ENCODE measurements at regions not wholly inside any gene's neighbourhood (a gene's known extent, or its start where the extent isn't known, plus 50 kb on each side); places are given as distances from the start of the nearest gene placed in this dataset.

DNA sequence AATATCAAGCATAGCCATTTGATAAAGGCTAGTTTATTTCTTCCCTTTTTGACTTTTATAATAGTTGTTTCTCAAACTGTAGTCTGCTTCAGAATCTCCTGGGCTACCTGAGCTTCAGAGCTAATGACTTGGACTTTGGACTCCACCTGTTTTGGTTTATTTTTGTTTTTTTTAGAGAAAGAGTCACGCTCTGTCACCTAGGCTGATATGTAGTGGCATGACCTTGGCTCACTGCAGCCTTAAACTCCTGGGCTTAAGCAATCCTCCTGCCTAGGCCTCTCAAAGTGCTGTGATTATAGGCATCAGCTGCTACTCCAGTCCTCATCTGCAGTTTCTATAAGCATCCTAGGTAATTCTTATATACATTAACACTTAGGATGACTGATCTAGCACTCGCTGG is 90.5 kb downstream of the DDIT4L start:
- H3K9ac ChIP-seq (ENCODE audit: low read length): no peak overlapping the region
- DNase-seq (ENCODE audit: low read depth) (no peak), FAIRE-seq (no peak)
- no peaks in the 10 kb centered on the region for H3K9me3 ChIP-seq (ENCODE audit: insufficient read depth, low read depth, low read length)
- no peak overlapping the region for H3K27ac Mint-ChIP-seq (ENCODE audit: unreplicated experiment)
- no peaks in the 10 kb centered on the region for H4K20me1 ChIP-seq (ENCODE audit: insufficient read depth, low read length)
- H3K27ac ChIP-seq (ENCODE audit: low read depth, low read length): no peak overlapping the region
- H3K79me2 ChIP-seq (ENCODE audit: insufficient read depth, low read length): no peaks in the 10 kb centered on the region
- no peak overlapping the region for H3K4me3 ChIP-seq (ENCODE audit: insufficient read depth, low read depth, low read length)
- H3K4me2 ChIP-seq (ENCODE audit: low read length): no peak overlapping the region
- no peak overlapping the region for H2AFZ ChIP-seq (ENCODE audit: low read depth, low read length)
- peaks cover 19% of the 10 kb centered on the region for H3K4me1 Mint-ChIP-seq (ENCODE audit: low read depth, unreplicated experiment)
- no peaks in the 10 kb centered on the region for H3K4me1 ChIP-seq (ENCODE audit: insufficient read depth, low read length)
- no peaks in the 10 kb centered on the region for H3K9me3 Mint-ChIP-seq (ENCODE audit: unreplicated experiment)
- no peaks in the 10 kb centered on the region for H3K27me3 ChIP-seq (ENCODE audit: insufficient read depth, low read length)
- no peaks in the 10 kb centered on the region for H3K36me3 Mint-ChIP-seq (ENCODE audit: low read depth, unreplicated experiment)
- no peak overlapping the region for H3K4me3 Mint-ChIP-seq (ENCODE audit: unreplicated experiment)
- H3K36me3 ChIP-seq (ENCODE audit: insufficient read depth, low read length): no peaks in the 10 kb centered on the region
- no peaks in the 10 kb centered on the region for H3K27me3 Mint-ChIP-seq (ENCODE audit: low read depth, unreplicated experiment)
- TF ChIP-seq CTCF (IDR thresholded peaks at IDR 0.05; ENCODE audit: insufficient read depth, low read depth, low read length): no peak
- TF ChIP-seq EZH2 (IDR thresholded peaks at IDR 0.05; ENCODE audit: insufficient read depth, low read length): no peak

- Histone ChIP-seq H3K4me3 (ENCODE audit: insufficient read depth, low read depth, low read length) (no peak overlapping the region), H3K27me3 (ENCODE audit: insufficient read depth, low read length) (no peaks in the 10 kb centered on the region), H3K9me3 (ENCODE audit: insufficient read depth, low read depth, low read length) (no peaks in the 10 kb centered on the region), H4K20me1 (ENCODE audit: insufficient read depth, low read length) (no peaks in the 10 kb centered on the region), H3K36me3 (ENCODE audit: insufficient read depth, low read length) (no peaks in the 10 kb centered on the region), H2AFZ (ENCODE audit: low read depth, low read length) (no peak overlapping the region), H3K27ac (ENCODE audit: low read depth, low read length) (no peak overlapping the region), H3K9ac (ENCODE audit: low read length) (no peak overlapping the region), H3K4me2 (ENCODE audit: low read length) (no peak overlapping the region), H3K79me2 (ENCODE audit: insufficient read depth, low read length) (no peaks in the 10 kb centered on the region), H3K4me1 (ENCODE audit: insufficient read depth, low read length) (peaks cover 2% of the 10 kb centered on the region)
- no peaks in the 10 kb centered on the region for H3K27me3 Mint-ChIP-seq (ENCODE audit: low read depth, unreplicated experiment)
- TF ChIP-seq EZH2 (IDR thresholded peaks at IDR 0.05; ENCODE audit: insufficient read depth, low read length) (no peak), CTCF (IDR thresholded peaks at IDR 0.05; ENCODE audit: insufficient read depth, low read depth, low read length) (no peak)
- H3K27ac Mint-ChIP-seq (ENCODE audit: unreplicated experiment): no peak overlapping the region
- DNase-seq (ENCODE audit: low read depth): no peak
- FAIRE-seq: no peak
- no peaks in the 10 kb centered on the region for H3K36me3 Mint-ChIP-seq (ENCODE audit: low read depth, unreplicated experiment)
- H3K9me3 Mint-ChIP-seq (ENCODE audit: unreplicated experiment): no peaks in the 10 kb centered on the region
- no peak overlapping the region for H3K4me3 Mint-ChIP-seq (ENCODE audit: unreplicated experiment)
- peaks cover 20% of the 10 kb centered on the region for H3K4me1 Mint-ChIP-seq (ENCODE audit: low read depth, unreplicated experiment)
Measured at GRCh38 chr4:100098681-100099080, 91.6 kb downstream of the DDIT4L start.

DNA sequence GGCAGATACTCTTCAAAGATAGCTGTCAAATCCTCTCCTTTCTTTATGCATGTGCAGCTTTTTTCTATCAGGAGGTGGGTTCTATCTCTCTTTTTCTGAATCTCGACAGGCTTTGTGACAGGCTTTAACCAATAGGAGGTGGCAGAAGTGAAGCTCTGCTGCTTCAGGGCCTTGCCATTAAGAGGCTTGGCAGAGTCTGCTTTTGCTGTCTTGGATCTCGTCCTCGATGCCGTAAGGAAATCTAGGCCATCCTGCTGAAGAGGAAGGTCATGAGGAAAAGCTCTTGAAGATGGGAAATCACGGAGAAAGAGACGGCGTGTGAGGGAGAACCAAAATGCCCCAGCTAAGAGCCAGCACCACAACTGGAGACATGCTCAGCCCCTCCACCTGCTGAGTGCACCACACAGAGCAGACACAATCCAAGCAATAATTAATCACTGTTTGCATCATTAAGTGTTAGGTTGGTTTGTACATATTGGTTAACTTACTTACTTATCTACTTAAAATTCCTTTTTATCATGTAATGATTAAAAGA is 92.2 kb downstream of the DDIT4L start:
- no peak overlapping the region for H3K27ac Mint-ChIP-seq (ENCODE audit: unreplicated experiment)
- peaks cover 23% of the 10 kb centered on the region for H3K4me1 Mint-ChIP-seq (ENCODE audit: low read depth, unreplicated experiment)
- Histone ChIP-seq H3K27me3 (ENCODE audit: insufficient read depth, low read length) (no peaks in the 10 kb centered on the region), H3K4me3 (ENCODE audit: insufficient read depth, low read depth, low read length) (no peak overlapping the region), H3K4me2 (ENCODE audit: low read length) (no peak overlapping the region), H3K36me3 (ENCODE audit: insufficient read depth, low read length) (no peaks in the 10 kb centered on the region), H3K79me2 (ENCODE audit: insufficient read depth, low read length) (no peaks in the 10 kb centered on the region), H4K20me1 (ENCODE audit: insufficient read depth, low read length) (no peaks in the 10 kb centered on the region), H3K27ac (ENCODE audit: low read depth, low read length) (no peak overlapping the region), H3K4me1 (ENCODE audit: insufficient read depth, low read length) (peaks cover 4% of the 10 kb centered on the region), H3K9me3 (ENCODE audit: insufficient read depth, low read depth, low read length) (no peaks in the 10 kb centered on the region), H3K9ac (ENCODE audit: low read length) (no peak overlapping the region), H2AFZ (ENCODE audit: low read depth, low read length) (no peak overlapping the region)
- no peaks in the 10 kb centered on the region for H3K36me3 Mint-ChIP-seq (ENCODE audit: low read depth, unreplicated experiment)
- H3K4me3 Mint-ChIP-seq (ENCODE audit: unreplicated experiment): no peak overlapping the region
- H3K9me3 Mint-ChIP-seq (ENCODE audit: unreplicated experiment): no peaks in the 10 kb centered on the region
- TF ChIP-seq CTCF (IDR thresholded peaks at IDR 0.05; ENCODE audit: insufficient read depth, low read depth, low read length) (no peak), EZH2 (IDR thresholded peaks at IDR 0.05; ENCODE audit: insufficient read depth, low read length) (no peak)
- no peaks in the 10 kb centered on the region for H3K27me3 Mint-ChIP-seq (ENCODE audit: low read depth, unreplicated experiment)
- FAIRE-seq (no peak), DNase-seq (ENCODE audit: low read depth) (no peak)

Data from astrocyte (in vitro differentiated cells and primary cell).